ENCODE measurements at regions not wholly inside any gene's neighbourhood (a gene's known extent, or its start where the extent isn't known, plus 50 kb on each side); places are given as distances from the start of the nearest gene placed in this dataset.

GRCh38 chr3:144652573-144652972, 681.0 kb downstream of the DIPK2A start:
- H3K36me3 ChIP-seq (ENCODE audit: insufficient read depth, low read length, poor library complexity, severe bottlenecking), result no peaks in the 10 kb centered on the region
- TF ChIP-seq EZH2 (IDR thresholded peaks at IDR 0.05; ENCODE audit: borderline replicate concordance, low read depth, low read length, poor library complexity, severe bottlenecking) (no peak), CTCF (conservative IDR thresholded peaks at IDR 0.05; ENCODE audit: low read depth, low read length) (no peak)
- no peaks in the 10 kb centered on the region for H3K9me3 ChIP-seq (ENCODE audit: low read depth, low read length, poor library complexity, severe bottlenecking)
- DNase-seq (ENCODE audit: low spot score), result no peak
- no peak overlapping the region for H3K27ac ChIP-seq (ENCODE audit: low read depth, low read length, poor library complexity, severe bottlenecking)
- intact Hi-C loops (cut with micrococcal nuclease; ENCODE audit: unreplicated experiment), result no loop called here
- H3K4me1 ChIP-seq (ENCODE audit: insufficient read depth, low read length, poor library complexity, severe bottlenecking), result no peaks in the 10 kb centered on the region
- CTCF ChIA-PET, result no interaction called here
- POLR2A ChIA-PET (ENCODE audit: low non-redundant PET), result no interaction called here
- H3K4me3 ChIP-seq (ENCODE audit: low read depth, low read length, poor library complexity, severe bottlenecking), result no peak overlapping the region
- no peaks in the 10 kb centered on the region for H3K27me3 ChIP-seq (replicated peaks; ENCODE audit: insufficient read depth, low read depth, low read length, poor library complexity)
- BruUV-seq (replicated peaks), result no TSS peak

- ChIA-PET POLR2A (ENCODE audit: low non-redundant PET) (no interaction called here), CTCF (no interaction called here)
- H3K9me3 ChIP-seq (ENCODE audit: low read depth, low read length, poor library complexity, severe bottlenecking), result no peaks in the 10 kb centered on the region
- DNase-seq (ENCODE audit: low spot score), result no peak
- H3K27ac ChIP-seq (ENCODE audit: low read depth, low read length, poor library complexity, severe bottlenecking), result no peak overlapping the region
- no peaks in the 10 kb centered on the region for H3K27me3 ChIP-seq (replicated peaks; ENCODE audit: insufficient read depth, low read depth, low read length, poor library complexity)
- TF ChIP-seq EZH2 (IDR thresholded peaks at IDR 0.05; ENCODE audit: borderline replicate concordance, low read depth, low read length, poor library complexity, severe bottlenecking) (no peak), CTCF (conservative IDR thresholded peaks at IDR 0.05; ENCODE audit: low read depth, low read length) (no peak)
- no TSS peak for BruUV-seq (replicated peaks)
- H3K36me3 ChIP-seq (ENCODE audit: insufficient read depth, low read length, poor library complexity, severe bottlenecking), result no peaks in the 10 kb centered on the region
- intact Hi-C loops (cut with micrococcal nuclease; ENCODE audit: unreplicated experiment), result no loop called here
- no peaks in the 10 kb centered on the region for H3K4me1 ChIP-seq (ENCODE audit: insufficient read depth, low read length, poor library complexity, severe bottlenecking)
- H3K4me3 ChIP-seq (ENCODE audit: low read depth, low read length, poor library complexity, severe bottlenecking), result no peak overlapping the region
Measured at GRCh38 chr3:144655423-144655822, 683.8 kb downstream of the DIPK2A start.

- H3K4me1 ChIP-seq (ENCODE audit: insufficient read depth, low read length, poor library complexity, severe bottlenecking), result no peaks in the 10 kb centered on the region
- no peaks in the 10 kb centered on the region for H3K9me3 ChIP-seq (ENCODE audit: low read depth, low read length, poor library complexity, severe bottlenecking)
- POLR2A ChIA-PET (ENCODE audit: low non-redundant PET), result no interaction called here
- DNase-seq (ENCODE audit: low spot score), result no peak
- no peaks in the 10 kb centered on the region for H3K27me3 ChIP-seq (replicated peaks; ENCODE audit: insufficient read depth, low read depth, low read length, poor library complexity)
- no peaks in the 10 kb centered on the region for H3K36me3 ChIP-seq (ENCODE audit: insufficient read depth, low read length, poor library complexity, severe bottlenecking)
- no peak overlapping the region for H3K27ac ChIP-seq (ENCODE audit: low read depth, low read length, poor library complexity, severe bottlenecking)
- H3K4me3 ChIP-seq (ENCODE audit: low read depth, low read length, poor library complexity, severe bottlenecking), result no peak overlapping the region
- BruUV-seq (replicated peaks), result no TSS peak
- CTCF ChIA-PET, result no interaction called here
- intact Hi-C loops (cut with micrococcal nuclease; ENCODE audit: unreplicated experiment), result no loop called here
- TF ChIP-seq EZH2 (IDR thresholded peaks at IDR 0.05; ENCODE audit: borderline replicate concordance, low read depth, low read length, poor library complexity, severe bottlenecking) (no peak), CTCF (conservative IDR thresholded peaks at IDR 0.05; ENCODE audit: low read depth, low read length) (no peak)
Measured at GRCh38 chr3:144660186-144660585, 688.6 kb downstream of the DIPK2A start.

Measured in A673 (cell line).